Bronchial epithelial cell (primary cell): ENCODE measurements at regions not wholly inside any gene's neighbourhood (a gene's known extent, or its start where the extent isn't known, plus 50 kb on each side); places are given as distances from the start of the nearest gene placed in this dataset.

Experiments used
- DNase-seq: peaks from one replicate; pipeline ENCODE4 v3.0.0-alpha.2; 2010; ENCODE audit warnings: low read depth
- FAIRE-seq: peaks from 2 replicates; lab custom pipeline; 2011; peaks lifted over from hg19 to GRCh38; lab: Jason Lieb, UNC
- H3K27me3 ChIP-seq: 2 replicates; pipeline ENCODE4 v1.5.1; 2011; ENCODE audit warnings: low read length; ENCODE audit not compliant: control insufficient read depth, insufficient read depth
- H3K36me3 ChIP-seq: 2 replicates; pipeline ENCODE4 v1.5.1; 2011; ENCODE audit warnings: low read length; ENCODE audit not compliant: control insufficient read depth, insufficient read depth
- H3K4me3 ChIP-seq: 2 replicates; pipeline ENCODE4 v1.5.1; 2011; ENCODE audit warnings: mild to moderate bottlenecking, low read depth, low read length, control low read depth
- TF ChIP-seq, protein P1 (sequence below): IDR thresholded peaks from 2 replicates; pipeline ENCODE4 v1.5.1; 2011; ENCODE audit warnings: mild to moderate bottlenecking, moderate library complexity, low read length, control low read depth, inconsistent platforms; ENCODE audit not compliant: insufficient read depth, severe bottlenecking

DNA sequence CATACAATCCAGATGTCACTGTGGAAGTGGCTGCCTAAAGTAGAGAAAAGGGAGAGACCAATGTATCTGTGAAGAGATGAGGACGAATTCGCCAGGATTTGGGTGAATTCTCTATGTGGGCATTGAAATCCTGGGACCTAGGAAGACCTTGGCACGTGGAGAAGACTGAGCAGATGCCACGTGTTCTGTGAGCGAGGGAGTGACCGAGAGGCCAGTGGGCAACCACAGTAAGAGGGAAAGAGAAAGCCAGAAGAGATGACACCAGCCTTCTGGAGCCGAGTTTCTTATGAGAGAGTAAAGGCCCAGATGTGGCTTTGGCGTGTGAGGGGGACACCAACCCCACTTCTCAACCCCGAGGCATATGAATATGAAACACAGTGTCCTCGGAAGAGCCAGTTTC, 228.1 kb downstream of the BUD13 start:
- TF ChIP-seq, protein P1, sequence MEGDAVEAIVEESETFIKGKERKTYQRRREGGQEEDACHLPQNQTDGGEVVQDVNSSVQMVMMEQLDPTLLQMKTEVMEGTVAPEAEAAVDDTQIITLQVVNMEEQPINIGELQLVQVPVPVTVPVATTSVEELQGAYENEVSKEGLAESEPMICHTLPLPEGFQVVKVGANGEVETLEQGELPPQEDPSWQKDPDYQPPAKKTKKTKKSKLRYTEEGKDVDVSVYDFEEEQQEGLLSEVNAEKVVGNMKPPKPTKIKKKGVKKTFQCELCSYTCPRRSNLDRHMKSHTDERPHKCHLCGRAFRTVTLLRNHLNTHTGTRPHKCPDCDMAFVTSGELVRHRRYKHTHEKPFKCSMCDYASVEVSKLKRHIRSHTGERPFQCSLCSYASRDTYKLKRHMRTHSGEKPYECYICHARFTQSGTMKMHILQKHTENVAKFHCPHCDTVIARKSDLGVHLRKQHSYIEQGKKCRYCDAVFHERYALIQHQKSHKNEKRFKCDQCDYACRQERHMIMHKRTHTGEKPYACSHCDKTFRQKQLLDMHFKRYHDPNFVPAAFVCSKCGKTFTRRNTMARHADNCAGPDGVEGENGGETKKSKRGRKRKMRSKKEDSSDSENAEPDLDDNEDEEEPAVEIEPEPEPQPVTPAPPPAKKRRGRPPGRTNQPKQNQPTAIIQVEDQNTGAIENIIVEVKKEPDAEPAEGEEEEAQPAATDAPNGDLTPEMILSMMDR = no peak
- DNase-seq (no peak), FAIRE-seq (no peak)
- H3K36me3 ChIP-seq = no peaks in the 10 kb centered on the region
- no peaks in the 10 kb centered on the region for H3K27me3 ChIP-seq
- no peak overlapping the region for H3K4me3 ChIP-seq

DNA sequence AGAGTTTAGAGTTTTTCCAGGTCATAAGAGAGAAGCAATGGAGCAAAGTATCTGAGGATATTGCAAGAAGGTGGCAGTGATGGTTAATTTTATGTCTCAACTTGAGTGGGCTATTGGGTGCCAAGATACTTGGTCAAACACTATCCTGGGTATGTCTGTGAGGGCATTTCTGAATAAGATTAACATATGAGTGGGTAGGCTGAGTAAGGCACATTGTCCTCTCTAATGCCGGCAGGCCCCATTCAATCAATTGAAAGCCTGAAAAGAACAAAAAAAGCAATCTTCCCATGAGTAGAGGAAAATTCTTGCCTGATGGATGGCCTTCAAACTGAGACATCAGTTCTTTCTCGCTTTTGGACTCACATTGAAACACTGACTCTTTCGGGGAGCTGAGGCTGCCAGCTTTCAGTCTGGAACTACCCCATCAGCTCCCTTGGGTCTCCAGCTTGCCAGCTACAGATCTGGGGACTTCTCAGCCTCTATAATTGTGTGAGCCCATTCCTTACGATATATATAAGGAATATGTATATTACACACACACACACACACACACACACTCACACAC, 228.8 kb downstream of the BUD13 start:
- H3K4me3 ChIP-seq = no peak overlapping the region
- FAIRE-seq = no peak

DNA sequence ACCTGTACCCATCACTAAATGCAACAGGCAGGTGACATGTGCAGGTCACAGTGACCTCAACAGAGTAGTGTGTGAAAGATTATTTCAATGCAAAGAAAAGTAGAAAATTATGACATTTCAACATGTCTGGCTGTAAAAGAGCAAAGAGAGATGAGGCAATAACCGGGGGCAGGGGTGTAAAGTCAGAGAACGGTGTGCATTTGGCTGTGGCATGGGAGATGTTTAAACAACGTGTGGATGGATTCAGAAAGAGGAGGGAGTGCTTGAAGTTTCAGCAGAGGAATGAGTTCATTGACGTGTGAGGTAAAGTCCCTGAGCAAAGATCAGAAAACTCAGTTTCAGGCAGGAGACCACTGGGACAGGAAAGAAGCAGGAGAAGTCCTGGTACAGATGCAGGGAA, 229.7 kb downstream of the BUD13 start:
- FAIRE-seq (no peak), DNase-seq (no peak)
- TF ChIP-seq, protein P1 = no peak
- H3K4me3 ChIP-seq = no peak overlapping the region
- no peaks in the 10 kb centered on the region for H3K27me3 ChIP-seq
- no peaks in the 10 kb centered on the region for H3K36me3 ChIP-seq

More for the DNA sequence above, 228.8 kb downstream of the BUD13 start:
- DNase-seq = no peak
- Histone ChIP-seq H3K36me3 (no peaks in the 10 kb centered on the region), H3K27me3 (no peaks in the 10 kb centered on the region)
- TF ChIP-seq, protein P1 = no peak

DNA sequence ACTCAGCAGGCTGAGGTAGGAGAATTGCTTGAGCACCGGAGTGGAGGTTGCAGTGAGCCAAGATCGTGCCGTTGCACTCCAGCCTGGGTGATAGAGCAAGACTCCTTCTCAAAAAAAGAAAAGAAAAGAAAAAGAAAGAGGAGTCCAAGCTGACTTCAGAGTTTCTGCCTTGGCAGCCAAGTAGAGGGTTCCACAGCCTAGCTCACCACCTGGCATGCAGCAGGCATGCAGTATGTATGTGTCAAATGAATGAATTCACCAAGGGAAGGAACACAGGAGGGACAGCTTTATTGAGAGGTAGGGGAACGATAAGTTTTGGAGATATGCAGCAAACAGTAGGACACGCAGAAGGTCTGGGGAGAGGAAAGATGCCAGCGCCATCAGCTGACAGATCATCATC, 230.4 kb downstream of the BUD13 start:
- Histone ChIP-seq H3K4me3 (no peak overlapping the region), H3K27me3 (no peaks in the 10 kb centered on the region), H3K36me3 (no peaks in the 10 kb centered on the region)
- FAIRE-seq (no peak), DNase-seq (no peak)
- TF ChIP-seq, protein P1 = no peak

DNA sequence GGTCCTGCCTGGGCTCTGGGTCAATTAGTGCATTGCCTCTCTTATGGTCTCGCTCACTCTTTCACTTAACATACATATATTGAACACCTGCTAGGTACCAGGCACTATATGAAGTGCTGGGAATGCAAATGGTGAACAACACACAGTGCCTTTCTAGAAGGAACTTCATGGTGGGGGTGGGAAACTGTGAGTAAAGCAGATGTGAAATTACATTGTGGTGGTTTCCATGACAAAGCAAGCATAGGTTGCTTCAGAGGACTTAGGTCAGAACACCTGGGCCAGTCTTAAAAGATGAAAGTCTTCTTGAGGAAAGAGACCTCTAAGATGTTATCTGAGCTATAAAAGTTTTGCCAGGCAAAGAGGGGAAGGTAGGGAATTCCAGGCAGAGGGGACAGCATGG, 231.3 kb downstream of the BUD13 start:
- H3K27me3 ChIP-seq = no peaks in the 10 kb centered on the region
- DNase-seq = no peak

More for the DNA sequence above, 231.3 kb downstream of the BUD13 start:
- Histone ChIP-seq H3K36me3 (no peaks in the 10 kb centered on the region), H3K4me3 (no peak overlapping the region)
- TF ChIP-seq, protein P1 = no peak
- no peak for FAIRE-seq
